Heart left ventricle (tissue), 16 donors: ENCODE measurements at regions not wholly inside any gene's neighbourhood (a gene's known extent, or its start where the extent isn't known, plus 50 kb on each side); places are given as distances from the start of the nearest gene placed in this dataset.

ENCODE experiments used
- ATAC-seq, 4 donors: fragments of 200-7000 bp; cut with Tn5 transposase; one replicate each; pipeline ENCODE4 v1.9.1; 2020 to 2022; ENCODE audit warnings: moderate library complexity in 4 of 4, mild to moderate bottlenecking in 3 of 4, moderate number of reproducible peaks in 1 of 4
- DNase-seq, 5 donors: peaks; one replicate each; pipeline ENCODE4 v3.0.0-alpha.2; 2020
- H3K27ac ChIP-seq, 12 donors: fragments of 200-600 bp; sonication (generic) in 4 of 12; one replicate each; pipeline versions ENCODE4 v1.5.0 to v1.8.0; 2016 to 2022; ENCODE audit warnings: mild to moderate bottlenecking in 2 of 12
- H3K27me3 ChIP-seq, 9 donors: fragments of 200-600 bp; sonication (generic) in 2 of 9; one replicate each; pipeline versions ENCODE4 v1.5.1 to v1.8.0; 2016 to 2022; ENCODE audit warnings: mild to moderate bottlenecking in 3 of 9
- H3K36me3 ChIP-seq, 9 donors: fragments of 200-600 bp; sonication (generic) in 2 of 9; one replicate each; pipeline versions ENCODE4 v1.5.0 to v1.8.0; 2018 to 2022; ENCODE audit warnings: mild to moderate bottlenecking in 2 of 9
- H3K4me1 ChIP-seq, 12 donors: fragments of 200-600 bp; sonication (generic) in 4 of 12; one replicate each; pipeline versions ENCODE4 v1.5.0 to v1.8.0; 2016 to 2022; ENCODE audit warnings: mild to moderate bottlenecking in 3 of 12
- H3K4me3 ChIP-seq, 12 donors: fragments of 200-600 bp; sonication (generic) in 4 of 12; one replicate each; pipeline versions ENCODE4 v1.5.0 to v1.8.0; 2017 to 2022; ENCODE audit warnings: mild to moderate bottlenecking in 9 of 12, moderate library complexity in 4 of 12
- H3K9me3 ChIP-seq, 12 donors: fragments of 200-600 bp; sonication (generic) in 4 of 12; one replicate each; pipeline versions ENCODE4 v1.5.0 to v1.8.0; 2016 to 2022; ENCODE audit warnings: mild to moderate bottlenecking in 1 of 12
- CTCF ChIP-seq, 12 donors: fragments of 200-600 bp; sonication (generic) in 4 of 12; IDR thresholded peaks; one replicate each; pipeline versions ENCODE4 v1.5.0 to v1.8.0; 2018 to 2022; ENCODE audit warnings: antibody characterized with exemption in 12 of 12, mild to moderate bottlenecking in 5 of 12
- POLR2A ChIP-seq, 2 donors: fragments of 450-650 bp; IDR thresholded peaks; one replicate each; pipeline ENCODE4 v1.6.1; 2017; ENCODE audit warnings: antibody characterized with exemption in 2 of 2, mild to moderate bottlenecking in 2 of 2, moderate library complexity in 2 of 2
- WGBS, 4 donors: extraction: QIAGEN DNeasy Blood & Tissue Kit in 2 of 4; methylation state at CpG; one replicate each; pipeline versions ENCODE4 v1.1.5 to v1.1.7; 2013 to 2018; 5-methylcytosine and 5-hydroxymethylcytosine counted together
- intact Hi-C, 10 donors: fragments of 100-400 bp; cut with DNase I; formaldehyde crosslinking; loops; one replicate each; pipeline versions ENCODE4 v1.11.1 to v1.14.2; 2022
- donor health status: ischemic (EF 13 %, LVEDD 7.1; RV severe dilation, severe dysfunction).
- donor health status: healthy with polysubstance abuse.
- donor health status: DM: no; HTN: yes; CAD: no.
- donor health status: DM: no; HTN: no; CAD: no.
- donor health status: ischemic (EF 25% LVEDD 6.9; RV normal size, moderate dysfunction).
- donor health status: ischemic (EF 25% LVEDD 5.7; RV mildly dilated, moderate dysfunction).
- donor health status: healthy.
- donor health status: DM: yes; HTN: yes; CAD: no.
- donor health status: ischemic (EF 35%, LVEDD 5.7; RV mildly dilated, moderate dysfunction).
- donor health status: nonischemic (EF 11% LVEDD 7.7; RV severe dilation, severe dysfunction).
- donor health status: DM: yes; HTN: yes; CAD: no.
- donor health status: PGD.
- donor health status: ischemic (EF 29% LVEDD 5.4; RV normal size, mild dysfunction).
- donor health status: nonischemic (EF 23%, LVEDD 6.1; RV moderate dilation, normal function).

DNA sequence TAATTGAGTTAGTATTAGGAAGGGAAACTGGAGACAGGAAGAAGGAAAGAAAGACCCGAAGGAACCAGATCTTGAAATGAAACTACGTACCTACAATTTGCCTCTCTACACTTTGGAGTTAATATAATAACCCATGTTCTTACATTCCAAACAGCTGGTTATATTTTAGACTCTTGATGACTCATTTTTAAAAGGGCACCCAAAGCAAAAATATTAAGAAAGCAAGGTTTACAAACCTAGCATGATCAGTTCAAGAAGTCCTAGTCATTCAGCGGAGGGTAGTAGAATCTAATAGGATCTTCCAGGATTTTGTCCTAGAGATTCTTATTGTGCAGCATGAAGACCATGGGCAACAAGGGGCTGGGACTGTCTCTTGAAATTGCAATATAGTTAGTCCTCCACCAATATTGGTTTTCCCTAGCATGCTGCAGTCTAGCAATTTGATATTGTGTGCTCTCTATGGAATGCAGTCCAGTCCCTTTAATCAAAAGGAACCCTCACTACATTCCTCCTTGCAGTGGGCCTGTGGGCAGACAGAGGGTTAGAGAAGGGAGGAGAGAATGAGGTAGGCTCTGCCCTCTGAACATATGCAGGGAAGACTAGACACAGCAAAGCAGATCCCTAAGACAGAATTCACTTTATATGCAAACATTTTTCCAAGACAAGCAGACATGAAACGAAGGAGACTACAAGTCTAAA lies 230.3 kb downstream of the INHBA start:
- no peak overlapping the region for H3K4me3 ChIP-seq
- no peaks in the 10 kb centered on the region for H3K9me3 ChIP-seq
- no peaks in the 10 kb centered on the region for H3K27me3 ChIP-seq
- H3K27ac ChIP-seq, result no peak overlapping the region
- no peak for TF ChIP-seq CTCF (IDR thresholded peaks at IDR 0.05)
- TF ChIP-seq POLR2A (IDR thresholded peaks at IDR 0.05), result no peak
- intact Hi-C loops, result no loop called here
- peaks cover 0 to 4% (median 0%) of the 10 kb centered on the region in 12 donors for H3K4me1 ChIP-seq
- DNase-seq (no peak), ATAC-seq (no peak)
- WGBS, 4 donors, result 77 to 85% (median 81%) methylated on average over 4 of the region's 4 CpGs
- no peaks in the 10 kb centered on the region for H3K36me3 ChIP-seq

DNA sequence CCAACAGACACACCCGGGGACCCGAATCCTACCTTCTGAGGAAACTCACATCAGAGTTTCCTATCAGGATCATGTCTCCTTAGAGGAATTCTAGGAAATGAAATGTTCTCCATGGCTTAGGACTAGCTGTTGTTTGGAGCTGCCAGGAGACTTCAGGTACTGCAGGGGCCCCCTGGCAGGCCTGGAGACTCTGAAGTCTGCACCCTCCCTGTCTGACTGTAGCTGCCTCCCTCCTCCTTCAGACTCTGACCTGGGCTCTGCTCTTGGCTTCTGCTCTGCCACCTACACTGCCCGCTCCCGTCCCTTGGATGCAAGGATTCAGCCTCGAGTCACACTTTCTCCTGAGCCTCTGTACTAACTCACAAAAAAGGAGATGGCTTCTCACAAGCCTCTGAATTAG lies 232.8 kb downstream of the INHBA start:
- no peaks in the 10 kb centered on the region for H3K9me3 ChIP-seq
- H3K27ac ChIP-seq, result no peak overlapping the region
- DNase-seq (no peak), ATAC-seq (no peak)
- H3K27me3 ChIP-seq, result no peaks in the 10 kb centered on the region
- intact Hi-C loops, result no loop called here
- no peaks in the 10 kb centered on the region for H3K36me3 ChIP-seq
- TF ChIP-seq CTCF (IDR thresholded peaks at IDR 0.05), result no peak
- no peak for TF ChIP-seq POLR2A (IDR thresholded peaks at IDR 0.05)
- WGBS, 4 donors, result 85 to 93% (median 90%) methylated on average over 5 of the region's 5 CpGs
- H3K4me3 ChIP-seq, result no peak overlapping the region
- H3K4me1 ChIP-seq, result peaks cover 0 to 4% (median 0%) of the 10 kb centered on the region in 12 donors

DNA sequence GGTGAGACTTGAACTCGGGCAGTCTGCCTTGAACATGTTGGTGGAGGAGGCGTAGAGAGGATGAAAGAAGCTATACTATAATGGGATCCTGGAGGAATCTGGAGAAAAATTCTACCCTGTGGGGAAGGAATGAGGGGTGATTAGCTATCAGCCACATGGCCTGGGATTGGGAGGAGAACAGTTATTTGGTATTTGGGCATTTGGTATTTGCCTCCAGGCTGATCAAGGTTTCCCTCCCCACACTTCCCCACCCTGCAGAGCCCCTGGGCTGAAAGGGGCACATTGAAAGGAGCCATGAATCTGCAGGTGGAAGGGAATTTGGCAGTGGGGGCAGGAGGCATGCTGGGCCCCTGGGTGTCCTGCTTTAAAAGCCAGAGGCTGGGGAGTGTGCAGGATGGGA lies 235.3 kb downstream of the INHBA start:
- ATAC-seq, result no peak
- Histone ChIP-seq H3K4me1 (peaks cover 0 to 4% (median 0%) of the 10 kb centered on the region in 12 donors), H3K4me3 (no peak overlapping the region), H3K27me3 (no peaks in the 10 kb centered on the region), H3K36me3 (no peaks in the 10 kb centered on the region), H3K9me3 (no peaks in the 10 kb centered on the region), H3K27ac (no peak overlapping the region)
- 90 to 95% (median 92%) methylated on average over 2 of the region's 2 CpGs for WGBS, 4 donors
- DNase-seq, result no peak
- intact Hi-C loops, result no loop called here
- TF ChIP-seq CTCF (IDR thresholded peaks at IDR 0.05) (no peak), POLR2A (IDR thresholded peaks at IDR 0.05) (no peak)

DNA sequence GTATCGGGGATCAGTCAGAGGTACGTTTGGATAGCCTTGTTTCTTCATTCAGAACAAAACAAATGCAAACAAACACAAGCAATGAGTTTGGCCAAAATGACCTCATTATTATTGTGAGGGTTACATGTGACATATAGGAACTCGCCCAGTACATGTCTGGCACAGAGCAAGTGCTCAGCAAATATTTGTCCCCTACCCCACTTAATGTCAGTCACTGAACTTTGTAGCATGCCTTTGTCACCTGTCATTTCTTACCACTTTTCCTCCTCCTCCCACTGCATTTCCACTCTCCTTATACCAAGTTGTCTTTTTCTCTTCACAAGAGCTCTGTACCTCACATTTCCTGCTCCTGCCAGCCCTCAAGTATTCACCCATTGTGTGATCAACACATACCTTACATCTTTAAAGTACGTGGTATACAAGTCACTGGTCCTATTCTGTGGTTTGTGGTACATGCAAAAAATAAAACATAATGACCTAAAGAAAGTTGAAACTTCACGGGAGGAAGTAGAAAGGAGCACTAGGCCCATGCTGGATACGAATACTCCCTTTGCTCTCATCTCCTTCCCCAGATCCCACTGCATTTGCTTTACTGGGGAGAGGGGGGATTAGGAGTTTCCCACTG lies 236.0 kb downstream of the INHBA start:
- Histone ChIP-seq H3K27ac (no peak overlapping the region), H3K36me3 (no peaks in the 10 kb centered on the region), H3K9me3 (no peaks in the 10 kb centered on the region), H3K4me3 (no peak overlapping the region), H3K27me3 (no peaks in the 10 kb centered on the region), H3K4me1 (no peaks in the 10 kb centered on the region)
- no peak for TF ChIP-seq CTCF (IDR thresholded peaks at IDR 0.05)
- no peak for TF ChIP-seq POLR2A (IDR thresholded peaks at IDR 0.05)
- DNase-seq (no peak), ATAC-seq (no peak)
- intact Hi-C loops, result no loop called here
- 66 to 89% (median 82%) methylated on average over 6 of the region's 6 CpGs for WGBS, 4 donors
